ENCODE measurements at regions not wholly inside any gene's neighbourhood (a gene's known extent, or its start where the extent isn't known, plus 50 kb on each side); places are given as distances from the start of the nearest gene placed in this dataset.

GRCh38 chr1:221316491-221317056, 425.3 kb downstream of the DUSP10 start:
- Histone ChIP-seq H3K27ac (replicated peaks) (no peak overlapping the region), H3K27me3 (ENCODE audit: insufficient read depth, poor library complexity, severe bottlenecking) (no peaks in the 10 kb centered on the region), H3K4me3 (replicated peaks; ENCODE audit: insufficient read depth, low read length) (no peak overlapping the region)
- TF ChIP-seq REST (IDR thresholded peaks at IDR 0.05; ENCODE audit: insufficient replicate concordance, low read depth) = no peak
- TF ChIP-seq GABPA (IDR thresholded peaks at IDR 0.05; ENCODE audit: low read depth) = no peak
- TF ChIP-seq SPI1 (IDR thresholded peaks at IDR 0.05; ENCODE audit: borderline replicate concordance, low read depth) = no peak
- TF ChIP-seq, protein P1, sequence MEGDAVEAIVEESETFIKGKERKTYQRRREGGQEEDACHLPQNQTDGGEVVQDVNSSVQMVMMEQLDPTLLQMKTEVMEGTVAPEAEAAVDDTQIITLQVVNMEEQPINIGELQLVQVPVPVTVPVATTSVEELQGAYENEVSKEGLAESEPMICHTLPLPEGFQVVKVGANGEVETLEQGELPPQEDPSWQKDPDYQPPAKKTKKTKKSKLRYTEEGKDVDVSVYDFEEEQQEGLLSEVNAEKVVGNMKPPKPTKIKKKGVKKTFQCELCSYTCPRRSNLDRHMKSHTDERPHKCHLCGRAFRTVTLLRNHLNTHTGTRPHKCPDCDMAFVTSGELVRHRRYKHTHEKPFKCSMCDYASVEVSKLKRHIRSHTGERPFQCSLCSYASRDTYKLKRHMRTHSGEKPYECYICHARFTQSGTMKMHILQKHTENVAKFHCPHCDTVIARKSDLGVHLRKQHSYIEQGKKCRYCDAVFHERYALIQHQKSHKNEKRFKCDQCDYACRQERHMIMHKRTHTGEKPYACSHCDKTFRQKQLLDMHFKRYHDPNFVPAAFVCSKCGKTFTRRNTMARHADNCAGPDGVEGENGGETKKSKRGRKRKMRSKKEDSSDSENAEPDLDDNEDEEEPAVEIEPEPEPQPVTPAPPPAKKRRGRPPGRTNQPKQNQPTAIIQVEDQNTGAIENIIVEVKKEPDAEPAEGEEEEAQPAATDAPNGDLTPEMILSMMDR (IDR thresholded peaks at IDR 0.05; ENCODE audit: insufficient read depth, low read length) = no peak
- TF ChIP-seq POLR2AphosphoS5 (IDR thresholded peaks at IDR 0.05; ENCODE audit: low read depth) = no peak
- no peak for DNase-seq (ENCODE audit: low read depth in 1 of 2, low spot score in 1 of 2)

- no peak for DNase-seq (ENCODE audit: low read depth in 1 of 2, low spot score in 1 of 2)
- TF ChIP-seq REST (IDR thresholded peaks at IDR 0.05; ENCODE audit: insufficient replicate concordance, low read depth) (no peak), SPI1 (IDR thresholded peaks at IDR 0.05; ENCODE audit: borderline replicate concordance, low read depth) (no peak), POLR2AphosphoS5 (IDR thresholded peaks at IDR 0.05; ENCODE audit: low read depth) (no peak), GABPA (IDR thresholded peaks at IDR 0.05; ENCODE audit: low read depth) (no peak)
- TF ChIP-seq, protein P1 (IDR thresholded peaks at IDR 0.05; ENCODE audit: insufficient read depth, low read length) = no peak
- Histone ChIP-seq H3K4me3 (replicated peaks; ENCODE audit: insufficient read depth, low read length) (no peak overlapping the region), H3K27ac (replicated peaks) (no peak overlapping the region), H3K27me3 (ENCODE audit: insufficient read depth, poor library complexity, severe bottlenecking) (no peaks in the 10 kb centered on the region)
Measured at GRCh38 chr1:221317537-221317936, 424.4 kb downstream of the DUSP10 start.

DNA sequence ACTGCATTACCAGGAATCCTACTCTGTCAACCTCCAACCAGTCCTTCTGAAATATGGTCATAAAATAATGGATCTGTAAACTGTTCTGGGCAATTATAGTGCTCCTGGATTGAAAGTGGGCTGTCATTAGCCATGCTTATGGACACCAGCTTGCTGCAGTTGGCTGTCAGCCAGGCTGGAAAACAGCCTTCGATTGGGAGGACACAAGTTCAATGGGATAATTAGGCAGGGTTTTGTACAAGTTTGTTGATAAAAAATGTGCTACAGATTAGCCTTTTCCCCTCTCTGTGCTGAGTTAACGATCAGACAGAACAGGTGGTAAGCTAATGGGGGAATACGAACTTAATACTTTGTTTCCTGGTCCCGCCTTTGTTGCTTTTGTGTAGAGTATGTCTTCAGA, 413.9 kb downstream of the DUSP10 start:
- Histone ChIP-seq H3K27ac (replicated peaks) (no peak overlapping the region), H3K27me3 (ENCODE audit: insufficient read depth, poor library complexity, severe bottlenecking) (no peaks in the 10 kb centered on the region), H3K4me3 (replicated peaks; ENCODE audit: insufficient read depth, low read length) (no peak overlapping the region)
- TF ChIP-seq GABPA (IDR thresholded peaks at IDR 0.05; ENCODE audit: low read depth) = no peak
- TF ChIP-seq SPI1 (IDR thresholded peaks at IDR 0.05; ENCODE audit: borderline replicate concordance, low read depth) = no peak
- DNase-seq (ENCODE audit: low read depth in 1 of 2, low spot score in 1 of 2) = no peak

- H3K27ac ChIP-seq (replicated peaks) = no peak overlapping the region
- DNase-seq (ENCODE audit: low read depth in 1 of 2, low spot score in 1 of 2) = no peak
- H3K4me3 ChIP-seq (replicated peaks; ENCODE audit: insufficient read depth, low read length) = no peak overlapping the region
- TF ChIP-seq POLR2AphosphoS5 (IDR thresholded peaks at IDR 0.05; ENCODE audit: low read depth) (no peak), REST (IDR thresholded peaks at IDR 0.05; ENCODE audit: insufficient replicate concordance, low read depth) (no peak), SPI1 (IDR thresholded peaks at IDR 0.05; ENCODE audit: borderline replicate concordance, low read depth) (no peak), GABPA (IDR thresholded peaks at IDR 0.05; ENCODE audit: low read depth) (no peak)
- TF ChIP-seq, protein P1 (IDR thresholded peaks at IDR 0.05; ENCODE audit: insufficient read depth, low read length) = no peak
- H3K27me3 ChIP-seq (ENCODE audit: insufficient read depth, poor library complexity, severe bottlenecking) = no peaks in the 10 kb centered on the region
Measured at GRCh38 chr1:221328371-221328770, 413.5 kb downstream of the DUSP10 start.
